ENCODE measurements at regions not wholly inside any gene's neighbourhood (a gene's known extent, or its start where the extent isn't known, plus 50 kb on each side); places are given as distances from the start of the nearest gene placed in this dataset.
"Not testable (repeated sequence)": the region's sequence is repeated elsewhere in the genome, so short reads cannot be mapped to it uniquely, and the experiment has no call there.

- not testable (repeated sequence) for TF ChIP-seq POLR2AphosphoS5 (IDR thresholded peaks at IDR 0.05)
- TF ChIP-seq, protein P1, sequence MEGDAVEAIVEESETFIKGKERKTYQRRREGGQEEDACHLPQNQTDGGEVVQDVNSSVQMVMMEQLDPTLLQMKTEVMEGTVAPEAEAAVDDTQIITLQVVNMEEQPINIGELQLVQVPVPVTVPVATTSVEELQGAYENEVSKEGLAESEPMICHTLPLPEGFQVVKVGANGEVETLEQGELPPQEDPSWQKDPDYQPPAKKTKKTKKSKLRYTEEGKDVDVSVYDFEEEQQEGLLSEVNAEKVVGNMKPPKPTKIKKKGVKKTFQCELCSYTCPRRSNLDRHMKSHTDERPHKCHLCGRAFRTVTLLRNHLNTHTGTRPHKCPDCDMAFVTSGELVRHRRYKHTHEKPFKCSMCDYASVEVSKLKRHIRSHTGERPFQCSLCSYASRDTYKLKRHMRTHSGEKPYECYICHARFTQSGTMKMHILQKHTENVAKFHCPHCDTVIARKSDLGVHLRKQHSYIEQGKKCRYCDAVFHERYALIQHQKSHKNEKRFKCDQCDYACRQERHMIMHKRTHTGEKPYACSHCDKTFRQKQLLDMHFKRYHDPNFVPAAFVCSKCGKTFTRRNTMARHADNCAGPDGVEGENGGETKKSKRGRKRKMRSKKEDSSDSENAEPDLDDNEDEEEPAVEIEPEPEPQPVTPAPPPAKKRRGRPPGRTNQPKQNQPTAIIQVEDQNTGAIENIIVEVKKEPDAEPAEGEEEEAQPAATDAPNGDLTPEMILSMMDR (IDR thresholded peaks at IDR 0.05) = not testable (repeated sequence)
These were observed 137.2 kb downstream of the NPIPB11 start for GRCh38 chr16:29269192-29269811.
